Progenitor cell of endocrine pancreas (in vitro differentiated cells): ENCODE measurements at regions not wholly inside any gene's neighbourhood (a gene's known extent, or its start where the extent isn't known, plus 50 kb on each side); places are given as distances from the start of the nearest gene placed in this dataset.

Source experiments
- DNase-seq: peaks from one replicate; pipeline ENCODE4 v3.0.0; 2021; ENCODE audit warnings: low spot score; ENCODE audit not compliant: unreplicated experiment
- H3K27ac Mint-ChIP-seq: 2 replicates; pipeline ENCODE4 v1.8.0; 2021; ENCODE audit warnings: mild to moderate bottlenecking, moderate library complexity, mixed read lengths
- H3K27me3 Mint-ChIP-seq: 2 replicates; pipeline ENCODE4 v1.8.0; 2021; ENCODE audit warnings: mixed read lengths
- H3K36me3 Mint-ChIP-seq: 2 replicates; pipeline ENCODE4 v1.8.0; 2022; ENCODE audit warnings: mixed read lengths; ENCODE audit not compliant: insufficient read depth
- H3K4me1 Mint-ChIP-seq: 2 replicates; pipeline ENCODE4 v1.8.0; 2021; ENCODE audit warnings: low read depth, mixed read lengths
- H3K4me3 Mint-ChIP-seq: 2 replicates; pipeline ENCODE4 v1.8.0; 2021; ENCODE audit warnings: low read depth, mild to moderate bottlenecking, moderate library complexity, mixed read lengths
- H3K9me3 Mint-ChIP-seq: 2 replicates; pipeline ENCODE4 v1.8.0; 2021; ENCODE audit warnings: low read depth, mixed read lengths
- CTCF ChIP-seq: fragments of 200-600 bp; sonication (generic); IDR thresholded peaks from one replicate; pipeline ENCODE4 v1.5.0; 2021; ENCODE audit warnings: antibody characterized with exemption, mild to moderate bottlenecking; ENCODE audit not compliant: unreplicated experiment

- Mint-ChIP-seq H3K27ac (peak overlapping the region; percentile 2), H3K9me3 (peaks cover 6% of the 10 kb centered on the region), H3K27me3 (no peaks in the 10 kb centered on the region), H3K36me3 (no peaks in the 10 kb centered on the region), H3K4me1 (peaks cover 1% of the 10 kb centered on the region), H3K4me3 (no peak overlapping the region)
- TF ChIP-seq CTCF: no peak
- DNase-seq: no peak
Observed at GRCh38 chr5:130386155-130386554, 481.9 kb downstream of the CHSY3 start.

- no peak for DNase-seq
- H3K9me3 Mint-ChIP-seq: peaks cover 6% of the 10 kb centered on the region
- H3K36me3 Mint-ChIP-seq: no peaks in the 10 kb centered on the region
- no peak overlapping the region for H3K4me3 Mint-ChIP-seq
- no peaks in the 10 kb centered on the region for H3K27me3 Mint-ChIP-seq
- H3K27ac Mint-ChIP-seq: no peak overlapping the region
- no peak for TF ChIP-seq CTCF
- peaks cover 1% of the 10 kb centered on the region for H3K4me1 Mint-ChIP-seq
Observed at GRCh38 chr5:130385656-130386055, 481.4 kb downstream of the CHSY3 start.

- Mint-ChIP-seq H3K4me1 (no peaks in the 10 kb centered on the region), H3K27ac (no peak overlapping the region), H3K36me3 (no peaks in the 10 kb centered on the region), H3K4me3 (no peak overlapping the region), H3K27me3 (no peaks in the 10 kb centered on the region), H3K9me3 (peaks cover 3% of the 10 kb centered on the region)
- no peak for TF ChIP-seq CTCF
- DNase-seq: no peak
Observed at GRCh38 chr5:130365956-130366355, 461.7 kb downstream of the CHSY3 start.

GRCh38 chr5:130350131-130350530 is 445.9 kb downstream of the CHSY3 start:
- H3K27me3 Mint-ChIP-seq: no peaks in the 10 kb centered on the region
- H3K4me1 Mint-ChIP-seq: no peaks in the 10 kb centered on the region
- H3K9me3 Mint-ChIP-seq: peaks cover 5% of the 10 kb centered on the region
- H3K36me3 Mint-ChIP-seq: no peaks in the 10 kb centered on the region
- no peak overlapping the region for H3K4me3 Mint-ChIP-seq
- no peak for TF ChIP-seq CTCF
- H3K27ac Mint-ChIP-seq: no peak overlapping the region
- no peak for DNase-seq

- Mint-ChIP-seq H3K27ac (no peak overlapping the region), H3K9me3 (peaks cover 6% of the 10 kb centered on the region), H3K4me1 (peaks cover 2% of the 10 kb centered on the region), H3K4me3 (no peak overlapping the region), H3K36me3 (no peaks in the 10 kb centered on the region), H3K27me3 (no peaks in the 10 kb centered on the region)
- DNase-seq: no peak
- TF ChIP-seq CTCF: no peak
Observed at GRCh38 chr5:130337179-130337888, 433.1 kb downstream of the CHSY3 start.
